Breast epithelium (tissue), 4 donors: ENCODE measurements at regions not wholly inside any gene's neighbourhood (a gene's known extent, or its start where the extent isn't known, plus 50 kb on each side); places are given as distances from the start of the nearest gene placed in this dataset.

Experiments
- DNase-seq, 2 donors: peaks; one replicate each; pipeline ENCODE4 v3.0.0-alpha.2; 2019; ENCODE audit warnings: low spot score in 2 of 2
- H3K27ac ChIP-seq, 2 donors: fragments of 200-600 bp; sonication (generic) in 1 of 2; one replicate each; pipeline ENCODE4 v1.5.1; 2016 to 2019; ENCODE audit warnings: mild to moderate bottlenecking in 1 of 2
- H3K27me3 ChIP-seq, 2 donors: fragments of 200-600 bp; sonication (generic) in 1 of 2; one replicate each; pipeline versions ENCODE4 v1.5.1 to v1.6.0; 2017 to 2019; ENCODE audit warnings: control low read depth in 1 of 2, mild to moderate bottlenecking in 1 of 2
- H3K36me3 ChIP-seq: fragments of 200-600 bp; one replicate; pipeline ENCODE4 v1.5.1; 2019
- H3K4me1 ChIP-seq, 2 donors: fragments of 200-600 bp; sonication (generic); one replicate each; pipeline ENCODE4 v1.5.1; 2016 to 2019; ENCODE audit warnings: control low read depth in 1 of 2
- H3K4me3 ChIP-seq, 3 donors: fragments of 200-600 bp; sonication (generic); 1 replicate in 2 of 3; 2 replicates in 1 of 3; pipeline ENCODE4 v1.5.1; 2016 to 2019; ENCODE audit warnings: mild to moderate bottlenecking in 3 of 3, moderate library complexity in 2 of 3
- H3K9me3 ChIP-seq, 2 donors: fragments of 200-600 bp; sonication (generic) in 1 of 2; one replicate each; pipeline ENCODE4 v1.5.1; 2016 to 2019; ENCODE audit warnings: control low read depth in 1 of 2
- POLR2A ChIP-seq: fragments of 450-650 bp; IDR thresholded peaks from one replicate; pipeline ENCODE4 v1.6.1; 2016; ENCODE audit warnings: antibody characterized with exemption, mild to moderate bottlenecking, moderate library complexity
- POLR2AphosphoS5 ChIP-seq, 3 donors: sonication (generic); formaldehyde crosslinking; IDR thresholded peaks; one replicate each; pipeline ENCODE4 v1.6.1; 2017; ENCODE audit warnings: antibody characterized with exemption in 3 of 3
- intact Hi-C: fragments of 100-400 bp; cut with DNase I; formaldehyde crosslinking; loops from one replicate; pipeline ENCODE4 v1.15.1; 2023; ENCODE audit warnings: low total_unique reads
- TF ChIP-seq, protein P1 (sequence below), 3 donors: fragments of 450-650 bp; IDR thresholded peaks; one replicate each; pipeline ENCODE4 v1.5.1; 2016 to 2017; ENCODE audit warnings: antibody characterized with exemption in 3 of 3, mild to moderate bottlenecking in 3 of 3, moderate library complexity in 3 of 3

DNA sequence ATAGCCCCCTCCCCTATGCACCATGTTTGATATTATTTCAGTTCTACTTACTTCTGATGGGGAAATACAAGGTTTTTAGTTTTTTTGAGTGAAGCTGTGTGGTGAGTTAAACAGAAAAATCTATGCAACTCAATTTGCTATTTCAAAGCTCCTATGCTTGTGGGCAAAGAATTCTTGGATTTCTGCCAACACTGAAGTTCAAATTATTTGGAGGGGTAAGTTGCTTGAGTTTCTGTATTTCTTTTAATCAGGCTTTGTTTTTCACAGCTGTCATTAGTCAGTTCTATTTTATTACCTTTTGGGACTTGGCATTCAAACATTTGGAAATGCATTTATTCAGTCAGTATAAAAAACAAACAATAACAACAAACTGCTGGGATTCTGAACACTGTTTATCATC is 407.5 kb upstream of the MGAT4C start:
- TF ChIP-seq POLR2A (no peak), POLR2AphosphoS5 (IDR thresholded peaks at IDR 0.05) (no peak)

DNA sequence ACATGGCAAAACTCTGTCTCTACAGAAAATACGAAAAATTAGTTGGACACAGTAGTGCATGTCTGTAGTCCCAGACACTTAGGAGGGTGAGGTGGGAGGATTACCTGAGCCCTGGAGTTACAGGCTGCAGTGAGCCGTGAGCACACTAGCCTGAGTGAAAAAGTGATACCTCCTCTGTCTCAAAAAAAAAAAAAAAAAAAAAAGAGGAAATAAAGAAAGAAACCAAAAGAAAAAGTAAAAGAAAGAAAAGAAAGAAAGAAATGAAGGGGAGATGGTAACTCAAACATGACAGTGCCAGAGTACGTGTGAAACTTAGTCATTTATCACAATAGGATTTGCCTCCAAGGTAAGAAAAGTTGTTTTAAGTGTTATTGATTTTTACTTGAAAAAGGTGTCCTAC is 407.0 kb upstream of the MGAT4C start:
- intact Hi-C loops: no loop called here
- TF ChIP-seq POLR2AphosphoS5 (IDR thresholded peaks at IDR 0.05) (no peak), POLR2A (no peak)
- TF ChIP-seq, protein P1, sequence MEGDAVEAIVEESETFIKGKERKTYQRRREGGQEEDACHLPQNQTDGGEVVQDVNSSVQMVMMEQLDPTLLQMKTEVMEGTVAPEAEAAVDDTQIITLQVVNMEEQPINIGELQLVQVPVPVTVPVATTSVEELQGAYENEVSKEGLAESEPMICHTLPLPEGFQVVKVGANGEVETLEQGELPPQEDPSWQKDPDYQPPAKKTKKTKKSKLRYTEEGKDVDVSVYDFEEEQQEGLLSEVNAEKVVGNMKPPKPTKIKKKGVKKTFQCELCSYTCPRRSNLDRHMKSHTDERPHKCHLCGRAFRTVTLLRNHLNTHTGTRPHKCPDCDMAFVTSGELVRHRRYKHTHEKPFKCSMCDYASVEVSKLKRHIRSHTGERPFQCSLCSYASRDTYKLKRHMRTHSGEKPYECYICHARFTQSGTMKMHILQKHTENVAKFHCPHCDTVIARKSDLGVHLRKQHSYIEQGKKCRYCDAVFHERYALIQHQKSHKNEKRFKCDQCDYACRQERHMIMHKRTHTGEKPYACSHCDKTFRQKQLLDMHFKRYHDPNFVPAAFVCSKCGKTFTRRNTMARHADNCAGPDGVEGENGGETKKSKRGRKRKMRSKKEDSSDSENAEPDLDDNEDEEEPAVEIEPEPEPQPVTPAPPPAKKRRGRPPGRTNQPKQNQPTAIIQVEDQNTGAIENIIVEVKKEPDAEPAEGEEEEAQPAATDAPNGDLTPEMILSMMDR (IDR thresholded peaks at IDR 0.05): no peak
- Histone ChIP-seq H3K27me3 (no peaks in the 10 kb centered on the region), H3K27ac (no peak overlapping the region), H3K4me3 (no peak overlapping the region), H3K36me3 (no peaks in the 10 kb centered on the region), H3K4me1 (no peaks in the 10 kb centered on the region), H3K9me3 (no peaks in the 10 kb centered on the region)
- DNase-seq: no peak

More for the DNA sequence above, 407.5 kb upstream of the MGAT4C start:
- Histone ChIP-seq H3K27ac (no peak overlapping the region), H3K4me1 (no peaks in the 10 kb centered on the region), H3K9me3 (no peaks in the 10 kb centered on the region), H3K27me3 (no peaks in the 10 kb centered on the region), H3K36me3 (no peaks in the 10 kb centered on the region), H3K4me3 (no peak overlapping the region)
- no peak for DNase-seq
- intact Hi-C loops: no loop called here

DNA sequence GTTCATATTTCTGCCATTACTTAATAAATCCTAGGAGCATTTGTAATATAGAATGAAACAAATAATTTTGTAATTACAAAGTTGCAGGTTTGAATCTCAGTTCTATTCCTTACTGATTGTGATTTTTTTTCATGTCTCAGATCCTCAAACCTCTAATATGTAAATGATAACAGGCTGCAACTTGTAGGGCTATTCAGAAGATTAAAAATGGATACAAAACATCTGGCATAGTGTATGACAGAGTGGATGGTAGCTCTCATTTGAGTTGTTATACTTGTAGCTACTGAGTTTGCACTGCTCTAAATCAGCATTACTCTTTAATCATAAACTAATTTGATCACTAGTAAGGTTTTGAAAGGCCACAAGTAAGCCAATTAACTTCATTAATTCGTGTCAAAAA is 406.3 kb upstream of the MGAT4C start:
- TF ChIP-seq POLR2AphosphoS5 (IDR thresholded peaks at IDR 0.05) (no peak), POLR2A (no peak)
- DNase-seq: no peak

DNA sequence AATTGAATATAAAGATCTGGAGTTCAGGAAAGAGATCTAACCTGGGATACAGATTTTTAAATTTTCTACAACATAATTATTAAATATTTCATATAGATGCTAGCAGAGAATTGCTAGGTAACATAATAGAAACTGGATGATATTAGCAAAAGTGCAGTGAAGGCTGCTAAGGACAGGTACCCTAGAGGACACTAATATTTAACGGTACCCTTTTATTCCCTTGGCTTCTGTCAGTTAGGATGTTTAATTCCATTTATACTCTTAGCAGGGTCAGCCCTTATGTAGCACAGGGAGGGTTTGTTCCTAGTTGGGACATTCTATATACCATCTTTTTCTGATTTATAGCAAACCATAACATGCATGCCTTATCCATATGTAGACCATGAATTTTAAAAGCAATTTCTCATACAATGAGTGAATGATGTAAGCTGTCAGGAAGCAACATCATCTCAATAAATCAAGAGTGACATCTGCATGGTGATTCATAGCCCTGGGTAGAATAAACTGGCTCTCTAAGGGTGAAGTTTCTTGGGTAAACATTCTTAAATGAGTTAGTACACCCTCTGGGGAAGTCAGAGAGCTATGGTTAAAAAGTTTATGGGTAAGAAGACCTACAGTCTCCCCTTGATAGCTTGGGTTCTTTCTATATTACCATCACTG is 404.4 kb upstream of the MGAT4C start:
- H3K4me3 ChIP-seq: no peak overlapping the region
- no peak overlapping the region for H3K27ac ChIP-seq
- H3K4me1 ChIP-seq: no peaks in the 10 kb centered on the region
- intact Hi-C loops: no loop called here
- TF ChIP-seq POLR2A (no peak), POLR2AphosphoS5 (IDR thresholded peaks at IDR 0.05) (no peak)
- TF ChIP-seq, protein P1 (IDR thresholded peaks at IDR 0.05): no peak
- no peaks in the 10 kb centered on the region for H3K9me3 ChIP-seq
- no peaks in the 10 kb centered on the region for H3K27me3 ChIP-seq
- H3K36me3 ChIP-seq: no peaks in the 10 kb centered on the region
- no peak for DNase-seq

More for the DNA sequence above, 406.3 kb upstream of the MGAT4C start:
- Histone ChIP-seq H3K36me3 (no peaks in the 10 kb centered on the region), H3K9me3 (no peaks in the 10 kb centered on the region), H3K4me1 (no peaks in the 10 kb centered on the region), H3K4me3 (no peak overlapping the region), H3K27ac (no peak overlapping the region), H3K27me3 (no peaks in the 10 kb centered on the region)
- intact Hi-C loops: no loop called here

DNA sequence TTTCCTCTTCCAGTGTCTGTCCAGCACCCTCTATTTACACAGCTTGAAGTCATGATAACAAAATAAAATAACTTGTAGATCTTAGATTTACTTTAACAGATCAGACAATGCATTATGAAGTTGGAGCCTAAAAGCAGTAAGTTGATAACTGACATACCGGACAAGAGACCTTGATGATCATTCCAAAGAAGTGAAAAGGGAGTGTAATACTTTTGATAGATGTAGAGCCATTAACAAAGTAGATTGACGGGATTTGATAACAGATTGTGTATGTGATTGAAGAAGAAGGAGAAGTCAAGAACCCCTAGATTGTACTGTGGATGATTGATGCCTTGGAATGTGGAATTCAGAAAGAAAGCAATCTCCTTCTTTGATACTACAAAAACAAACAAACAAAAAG is 403.8 kb upstream of the MGAT4C start:
- no peak for TF ChIP-seq POLR2AphosphoS5 (IDR thresholded peaks at IDR 0.05)
- no peak for TF ChIP-seq POLR2A
- TF ChIP-seq, protein P1 (IDR thresholded peaks at IDR 0.05): no peak
- no peaks in the 10 kb centered on the region for H3K4me1 ChIP-seq
- no peaks in the 10 kb centered on the region for H3K36me3 ChIP-seq
- no peaks in the 10 kb centered on the region for H3K27me3 ChIP-seq
- H3K4me3 ChIP-seq: no peak overlapping the region
- H3K27ac ChIP-seq: no peak overlapping the region
- no peak for DNase-seq
- intact Hi-C loops: no loop called here
- H3K9me3 ChIP-seq: no peaks in the 10 kb centered on the region

DNA sequence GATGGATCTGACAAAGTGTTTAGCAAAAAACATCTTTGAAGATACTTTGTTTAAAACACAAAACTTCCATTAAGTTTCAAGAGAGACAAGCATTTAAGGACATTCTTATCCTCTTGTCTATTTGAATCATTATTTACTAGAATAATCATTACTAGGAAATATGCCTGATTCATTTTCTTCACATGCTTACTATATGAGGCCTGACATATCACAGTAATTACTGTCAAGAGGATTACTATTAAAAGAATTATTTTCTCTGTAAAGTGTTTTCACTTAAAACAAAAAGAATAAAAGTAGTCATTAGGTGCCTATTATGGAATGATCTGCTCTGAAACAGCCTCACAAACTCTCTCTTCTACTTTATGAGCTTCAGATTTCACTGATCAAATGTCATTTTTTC is 402.1 kb upstream of the MGAT4C start:
- H3K4me3 ChIP-seq: no peak overlapping the region
- H3K4me1 ChIP-seq: no peaks in the 10 kb centered on the region
- H3K9me3 ChIP-seq: no peaks in the 10 kb centered on the region
- no peak for DNase-seq
- H3K36me3 ChIP-seq: no peaks in the 10 kb centered on the region
- no peak overlapping the region for H3K27ac ChIP-seq
- no peaks in the 10 kb centered on the region for H3K27me3 ChIP-seq
- intact Hi-C loops: no loop called here
- TF ChIP-seq POLR2A (no peak), POLR2AphosphoS5 (IDR thresholded peaks at IDR 0.05) (no peak)
- TF ChIP-seq, protein P1 (IDR thresholded peaks at IDR 0.05): no peak
